ENCODE measurements at regions not wholly inside any gene's neighbourhood (a gene's known extent, or its start where the extent isn't known, plus 50 kb on each side); places are given as distances from the start of the nearest gene placed in this dataset.

GRCh38 chr12:105759149-105759548 lies 379.6 kb downstream of the NUAK1 start:
- Histone ChIP-seq H3K27ac (ENCODE audit: low read length) (no peak overlapping the region), H3K79me2 (ENCODE audit: low read length) (no peaks in the 10 kb centered on the region), H4K20me1 (ENCODE audit: insufficient read depth, low read depth, low read length) (no peaks in the 10 kb centered on the region), H3K36me3 (ENCODE audit: insufficient read depth, low read length) (no peaks in the 10 kb centered on the region), H3K9me2 (replicated peaks; ENCODE audit: insufficient read depth, low read length) (no peaks in the 10 kb centered on the region), H3K27me3 (ENCODE audit: low read length) (no peaks in the 10 kb centered on the region), H3K9ac (ENCODE audit: low read length) (no peak overlapping the region), H3K4me3 (ENCODE audit: low read length) (no peak overlapping the region), H3K4me2 (ENCODE audit: low read depth, low read length, poor library complexity, severe bottlenecking) (no peak overlapping the region), H3K4me1 (ENCODE audit: low read length) (no peaks in the 10 kb centered on the region), H3K9me3 (ENCODE audit: low read length) (no peaks in the 10 kb centered on the region), H2AFZ (ENCODE audit: low read length) (no peak overlapping the region)
- DNase-seq: no peak

- no peaks in the 10 kb centered on the region for H4K20me1 ChIP-seq (ENCODE audit: insufficient read depth, low read depth, low read length)
- H3K9me3 ChIP-seq (ENCODE audit: low read length): no peaks in the 10 kb centered on the region
- H3K27ac ChIP-seq (ENCODE audit: low read length): no peak overlapping the region
- H3K27me3 ChIP-seq (ENCODE audit: low read length): no peaks in the 10 kb centered on the region
- no peak overlapping the region for H3K4me3 ChIP-seq (ENCODE audit: low read length)
- no peak for DNase-seq
- H2AFZ ChIP-seq (ENCODE audit: low read length): no peak overlapping the region
- H3K9ac ChIP-seq (ENCODE audit: low read length): no peak overlapping the region
- no peaks in the 10 kb centered on the region for H3K9me2 ChIP-seq (replicated peaks; ENCODE audit: insufficient read depth, low read length)
- no peaks in the 10 kb centered on the region for H3K36me3 ChIP-seq (ENCODE audit: insufficient read depth, low read length)
- H3K4me1 ChIP-seq (ENCODE audit: low read length): no peaks in the 10 kb centered on the region
- H3K79me2 ChIP-seq (ENCODE audit: low read length): no peaks in the 10 kb centered on the region
- H3K4me2 ChIP-seq (ENCODE audit: low read depth, low read length, poor library complexity, severe bottlenecking): no peak overlapping the region
These were observed 377.7 kb downstream of the NUAK1 start for GRCh38 chr12:105761075-105761474.

- H4K20me1 ChIP-seq (ENCODE audit: insufficient read depth, low read depth, low read length): no peaks in the 10 kb centered on the region
- H3K27me3 ChIP-seq (ENCODE audit: low read length): no peaks in the 10 kb centered on the region
- H3K4me3 ChIP-seq (ENCODE audit: low read length): no peak overlapping the region
- H3K4me1 ChIP-seq (ENCODE audit: low read length): no peaks in the 10 kb centered on the region
- H2AFZ ChIP-seq (ENCODE audit: low read length): no peak overlapping the region
- no peaks in the 10 kb centered on the region for H3K79me2 ChIP-seq (ENCODE audit: low read length)
- no peaks in the 10 kb centered on the region for H3K36me3 ChIP-seq (ENCODE audit: insufficient read depth, low read length)
- no peak for DNase-seq
- H3K4me2 ChIP-seq (ENCODE audit: low read depth, low read length, poor library complexity, severe bottlenecking): no peak overlapping the region
- no peak overlapping the region for H3K27ac ChIP-seq (ENCODE audit: low read length)
- no peaks in the 10 kb centered on the region for H3K9me3 ChIP-seq (ENCODE audit: low read length)
- H3K9ac ChIP-seq (ENCODE audit: low read length): no peak overlapping the region
- no peaks in the 10 kb centered on the region for H3K9me2 ChIP-seq (replicated peaks; ENCODE audit: insufficient read depth, low read length)
These were observed 374.4 kb downstream of the NUAK1 start for GRCh38 chr12:105764216-105764835.

GRCh38 chr12:105765053-105766014 lies 373.4 kb downstream of the NUAK1 start:
- H2AFZ ChIP-seq (ENCODE audit: low read length): no peak overlapping the region
- no peaks in the 10 kb centered on the region for H3K27me3 ChIP-seq (ENCODE audit: low read length)
- H3K4me1 ChIP-seq (ENCODE audit: low read length): no peaks in the 10 kb centered on the region
- no peak for DNase-seq
- H3K79me2 ChIP-seq (ENCODE audit: low read length): no peaks in the 10 kb centered on the region
- H3K27ac ChIP-seq (ENCODE audit: low read length): no peak overlapping the region
- no peak overlapping the region for H3K4me2 ChIP-seq (ENCODE audit: low read depth, low read length, poor library complexity, severe bottlenecking)
- H3K9me2 ChIP-seq (replicated peaks; ENCODE audit: insufficient read depth, low read length): no peaks in the 10 kb centered on the region
- H3K36me3 ChIP-seq (ENCODE audit: insufficient read depth, low read length): no peaks in the 10 kb centered on the region
- H3K9ac ChIP-seq (ENCODE audit: low read length): no peak overlapping the region
- H4K20me1 ChIP-seq (ENCODE audit: insufficient read depth, low read depth, low read length): no peaks in the 10 kb centered on the region
- no peak overlapping the region for H3K4me3 ChIP-seq (ENCODE audit: low read length)
- H3K9me3 ChIP-seq (ENCODE audit: low read length): no peaks in the 10 kb centered on the region

GRCh38 chr12:105766029-105766428 lies 372.7 kb downstream of the NUAK1 start:
- Histone ChIP-seq H3K9ac (ENCODE audit: low read length) (no peak overlapping the region), H2AFZ (ENCODE audit: low read length) (no peak overlapping the region), H3K79me2 (ENCODE audit: low read length) (no peaks in the 10 kb centered on the region), H3K36me3 (ENCODE audit: insufficient read depth, low read length) (no peaks in the 10 kb centered on the region), H3K4me1 (ENCODE audit: low read length) (no peaks in the 10 kb centered on the region), H3K27me3 (ENCODE audit: low read length) (no peaks in the 10 kb centered on the region), H3K27ac (ENCODE audit: low read length) (no peak overlapping the region), H3K4me3 (ENCODE audit: low read length) (no peak overlapping the region), H4K20me1 (ENCODE audit: insufficient read depth, low read depth, low read length) (no peaks in the 10 kb centered on the region), H3K9me3 (ENCODE audit: low read length) (no peaks in the 10 kb centered on the region), H3K4me2 (ENCODE audit: low read depth, low read length, poor library complexity, severe bottlenecking) (no peak overlapping the region), H3K9me2 (replicated peaks; ENCODE audit: insufficient read depth, low read length) (no peaks in the 10 kb centered on the region)
- no peak for DNase-seq

GRCh38 chr12:105769486-105769885 lies 369.3 kb downstream of the NUAK1 start:
- no peaks in the 10 kb centered on the region for H3K4me1 ChIP-seq (ENCODE audit: low read length)

GRCh38 chr12:105773471-105773870 lies 365.3 kb downstream of the NUAK1 start:
- Histone ChIP-seq H3K4me2 (ENCODE audit: low read depth, low read length, poor library complexity, severe bottlenecking) (no peak overlapping the region), H3K27ac (ENCODE audit: low read length) (no peak overlapping the region), H3K9ac (ENCODE audit: low read length) (no peak overlapping the region), H4K20me1 (ENCODE audit: insufficient read depth, low read depth, low read length) (no peaks in the 10 kb centered on the region), H3K4me1 (ENCODE audit: low read length) (no peaks in the 10 kb centered on the region), H3K27me3 (ENCODE audit: low read length) (no peaks in the 10 kb centered on the region), H2AFZ (ENCODE audit: low read length) (no peak overlapping the region), H3K9me3 (ENCODE audit: low read length) (no peaks in the 10 kb centered on the region), H3K9me2 (replicated peaks; ENCODE audit: insufficient read depth, low read length) (no peaks in the 10 kb centered on the region), H3K79me2 (ENCODE audit: low read length) (no peaks in the 10 kb centered on the region), H3K4me3 (ENCODE audit: low read length) (no peak overlapping the region), H3K36me3 (ENCODE audit: insufficient read depth, low read length) (no peaks in the 10 kb centered on the region)
- DNase-seq: no peak

More at GRCh38 chr12:105769486-105769885, 369.3 kb downstream of the NUAK1 start:
- Histone ChIP-seq H3K9me3 (ENCODE audit: low read length) (no peaks in the 10 kb centered on the region), H3K4me3 (ENCODE audit: low read length) (no peak overlapping the region), H3K9ac (ENCODE audit: low read length) (no peak overlapping the region), H3K36me3 (ENCODE audit: insufficient read depth, low read length) (no peaks in the 10 kb centered on the region), H3K27me3 (ENCODE audit: low read length) (no peaks in the 10 kb centered on the region), H3K27ac (ENCODE audit: low read length) (no peak overlapping the region), H3K4me2 (ENCODE audit: low read depth, low read length, poor library complexity, severe bottlenecking) (no peak overlapping the region), H4K20me1 (ENCODE audit: insufficient read depth, low read depth, low read length) (no peaks in the 10 kb centered on the region), H3K9me2 (replicated peaks; ENCODE audit: insufficient read depth, low read length) (no peaks in the 10 kb centered on the region), H2AFZ (ENCODE audit: low read length) (no peak overlapping the region), H3K79me2 (ENCODE audit: low read length) (no peaks in the 10 kb centered on the region)
- no peak for DNase-seq

- no peak for DNase-seq
- Histone ChIP-seq H2AFZ (ENCODE audit: low read length) (no peak overlapping the region), H3K9ac (ENCODE audit: low read length) (no peak overlapping the region), H3K4me3 (ENCODE audit: low read length) (no peak overlapping the region), H3K9me2 (replicated peaks; ENCODE audit: insufficient read depth, low read length) (no peaks in the 10 kb centered on the region), H3K27ac (ENCODE audit: low read length) (no peak overlapping the region), H3K27me3 (ENCODE audit: low read length) (no peaks in the 10 kb centered on the region), H3K79me2 (ENCODE audit: low read length) (no peaks in the 10 kb centered on the region), H3K36me3 (ENCODE audit: insufficient read depth, low read length) (no peaks in the 10 kb centered on the region), H3K4me1 (ENCODE audit: low read length) (no peaks in the 10 kb centered on the region), H3K4me2 (ENCODE audit: low read depth, low read length, poor library complexity, severe bottlenecking) (no peak overlapping the region), H3K9me3 (ENCODE audit: low read length) (no peaks in the 10 kb centered on the region), H4K20me1 (ENCODE audit: insufficient read depth, low read depth, low read length) (no peaks in the 10 kb centered on the region)
These were observed 364.7 kb downstream of the NUAK1 start for GRCh38 chr12:105774037-105774436.

All from Karpas-422 (cell line).